ENCODE measurements at regions not wholly inside any gene's neighbourhood (a gene's known extent, or its start where the extent isn't known, plus 50 kb on each side); places are given as distances from the start of the nearest gene placed in this dataset.

DNA sequence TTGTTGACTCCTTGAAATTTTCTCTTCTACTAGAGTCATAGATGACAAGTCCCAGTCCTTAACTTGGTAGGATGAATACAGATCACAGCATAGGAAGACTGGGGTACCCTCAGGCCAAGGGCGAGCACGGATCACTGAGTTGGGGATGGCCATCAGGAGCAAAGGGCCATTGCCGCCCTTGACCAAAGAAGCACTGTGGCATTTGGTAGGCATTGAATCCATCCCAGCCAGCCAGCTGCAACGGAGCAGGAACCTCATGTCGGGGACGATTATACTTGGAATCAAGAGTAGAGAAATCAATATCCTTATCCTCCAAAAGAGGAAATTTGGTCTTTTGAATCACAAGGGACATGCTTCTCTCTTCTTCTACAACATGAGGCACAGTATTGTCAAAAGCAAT is 50.1 kb upstream of the ZNF573 start:
- no peak for DNase-seq
- Mint-ChIP-seq H3K4me3 (no peak overlapping the region), H3K27ac (no peak overlapping the region; a peak in 1 of 7 replicates), H3K27me3 (ENCODE audit: low read depth) (peaks cover 43% of the 10 kb centered on the region), H3K9me3 (peaks cover 78 to 93% of the 10 kb centered on the region in 2 experiments), H3K36me3 (ENCODE audit: insufficient read depth in 1 of 3, low read depth in 3 of 3) (peaks cover 15 to 84% (median 82%) of the 10 kb centered on the region in 3 experiments), H3K4me1 (no peaks in the 10 kb centered on the region)
- H3K4me1 ChIP-seq (ENCODE audit: insufficient read depth, low read length) = no peaks in the 10 kb centered on the region
- no peaks in the 10 kb centered on the region for H3K27me3 ChIP-seq (ENCODE audit: insufficient read depth, low read length)
- peaks cover 78% of the 10 kb centered on the region for H3K9me3 ChIP-seq (ENCODE audit: control insufficient read depth, low read depth, low read length)
- H3K23me2 ChIP-seq (ENCODE audit: insufficient read length, low read depth, low read length, poor library complexity, severe bottlenecking) = no peaks in the 10 kb centered on the region
- H4K8ac ChIP-seq (replicated peaks; ENCODE audit: insufficient read length, low read depth, low read length) = no peak overlapping the region
- no peak overlapping the region for H3K18ac ChIP-seq (ENCODE audit: insufficient read length, low read depth, low read length)
- H3K79me1 ChIP-seq (ENCODE audit: insufficient read depth, low read depth, low read length, poor library complexity, severe bottlenecking) = no peaks in the 10 kb centered on the region
- TF ChIP-seq, protein P1, sequence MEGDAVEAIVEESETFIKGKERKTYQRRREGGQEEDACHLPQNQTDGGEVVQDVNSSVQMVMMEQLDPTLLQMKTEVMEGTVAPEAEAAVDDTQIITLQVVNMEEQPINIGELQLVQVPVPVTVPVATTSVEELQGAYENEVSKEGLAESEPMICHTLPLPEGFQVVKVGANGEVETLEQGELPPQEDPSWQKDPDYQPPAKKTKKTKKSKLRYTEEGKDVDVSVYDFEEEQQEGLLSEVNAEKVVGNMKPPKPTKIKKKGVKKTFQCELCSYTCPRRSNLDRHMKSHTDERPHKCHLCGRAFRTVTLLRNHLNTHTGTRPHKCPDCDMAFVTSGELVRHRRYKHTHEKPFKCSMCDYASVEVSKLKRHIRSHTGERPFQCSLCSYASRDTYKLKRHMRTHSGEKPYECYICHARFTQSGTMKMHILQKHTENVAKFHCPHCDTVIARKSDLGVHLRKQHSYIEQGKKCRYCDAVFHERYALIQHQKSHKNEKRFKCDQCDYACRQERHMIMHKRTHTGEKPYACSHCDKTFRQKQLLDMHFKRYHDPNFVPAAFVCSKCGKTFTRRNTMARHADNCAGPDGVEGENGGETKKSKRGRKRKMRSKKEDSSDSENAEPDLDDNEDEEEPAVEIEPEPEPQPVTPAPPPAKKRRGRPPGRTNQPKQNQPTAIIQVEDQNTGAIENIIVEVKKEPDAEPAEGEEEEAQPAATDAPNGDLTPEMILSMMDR (conservative IDR thresholded peaks at IDR 0.05) = no peak
- no peak overlapping the region for H3K9ac ChIP-seq (ENCODE audit: extremely low read depth, insufficient read length, low read length)
- no peak overlapping the region for H3K4me2 ChIP-seq (ENCODE audit: insufficient read depth, insufficient read length, low read length)
- H3K79me2 ChIP-seq (ENCODE audit: insufficient read depth, low read length) = no peaks in the 10 kb centered on the region
- no peak overlapping the region for H3K4ac ChIP-seq (ENCODE audit: low read depth, low read length)
- no peak overlapping the region for H3K14ac ChIP-seq (ENCODE audit: insufficient read depth, low read length)
- no CpG with 5 or more reads among the region's 6 CpGs for WGBS (ENCODE audit: extremely low coverage, insufficient read length, low lambda C conversion rate)
- H2BK15ac ChIP-seq (ENCODE audit: low read depth, low read length) = no peak overlapping the region
- H3T11ph ChIP-seq (ENCODE audit: low read length) = no peak overlapping the region
- H2BK120ac ChIP-seq (ENCODE audit: low read depth, low read length, poor library complexity, severe bottlenecking) = no peak overlapping the region
- H2AFZ ChIP-seq (ENCODE audit: low read length) = no peak overlapping the region
- H3K27ac ChIP-seq (ENCODE audit: insufficient read length, low read depth, low read length) = no peak overlapping the region
- H2BK20ac ChIP-seq (ENCODE audit: low read depth, low read length, poor library complexity, severe bottlenecking) = no peak overlapping the region
- no peak overlapping the region for H3K56ac ChIP-seq (ENCODE audit: insufficient read length, low read depth, low read length)
- no peak overlapping the region for H4K5ac ChIP-seq (ENCODE audit: insufficient read length, low read depth, low read length)
- no peak overlapping the region for H2BK12ac ChIP-seq (ENCODE audit: insufficient read length, low read depth, low read length)
- H4K20me1 ChIP-seq (ENCODE audit: control insufficient read depth, insufficient read depth, insufficient read length) = no peaks in the 10 kb centered on the region
- H3K23ac ChIP-seq (ENCODE audit: insufficient read length, low read depth, low read length) = no peak overlapping the region
- H2AK5ac ChIP-seq (ENCODE audit: insufficient read length, low read length) = no peak overlapping the region
- no peak overlapping the region for H4K91ac ChIP-seq (ENCODE audit: insufficient read length, low read depth, low read length)
- H2BK5ac ChIP-seq (ENCODE audit: insufficient read length, low read length) = no peak overlapping the region
